GM23338 (cell line): ENCODE measurements at regions not wholly inside any gene's neighbourhood (a gene's known extent, or its start where the extent isn't known, plus 50 kb on each side); places are given as distances from the start of the nearest gene placed in this dataset.

Experiments used
- ATAC-seq: fragments of 200-7000 bp; cut with Tn5 transposase; 3 replicates; pipeline ENCODE4 v1.9.1; 2020
- DNase-seq: peaks from one replicate; pipeline ENCODE4 v3.0.0-alpha.2; 2015; ENCODE audit warnings: low spot score
- H2AFZ ChIP-seq: fragments of 200-600 bp; sonication (generic); 2 replicates; pipeline ENCODE4 v1.8.0; 2016; ENCODE audit warnings: antibody characterized with exemption, mild to moderate bottlenecking, moderate library complexity
- H3F3A ChIP-seq: fragments of 200-600 bp; sonication (generic); replicated peaks from 2 replicates; pipeline ENCODE4 v1.8.0; 2017; ENCODE audit warnings: antibody characterized with exemption, mixed run types, low read depth
- H3K27ac ChIP-seq: fragments of 200-600 bp; sonication (generic); 2 replicates; pipeline ENCODE4 v1.6.1; 2016; ENCODE audit warnings: low read depth
- H3K27me3 ChIP-seq: fragments of 200-600 bp; sonication (generic); 2 replicates; pipeline ENCODE4 v1.8.0; 2016; ENCODE audit warnings: mild to moderate bottlenecking, mixed run types, moderate library complexity; ENCODE audit not compliant: insufficient read depth
- H3K36me3 ChIP-seq: fragments of 200-600 bp; sonication (generic); 2 replicates; pipeline ENCODE4 v1.8.0; 2016; ENCODE audit warnings: mild to moderate bottlenecking; ENCODE audit not compliant: insufficient read depth
- H3K4me1 ChIP-seq: fragments of 200-600 bp; sonication (generic); 2 replicates; pipeline ENCODE4 v1.8.0; 2016; ENCODE audit warnings: mild to moderate bottlenecking, moderate library complexity; ENCODE audit not compliant: insufficient read depth
- H3K4me2 ChIP-seq: fragments of 200-600 bp; sonication (generic); 2 replicates; pipeline ENCODE4 v1.7.1; 2017; ENCODE audit warnings: mixed run types
- H3K4me3 ChIP-seq: fragments of 200-600 bp; sonication (generic); 2 replicates; pipeline ENCODE4 v1.6.1; 2016; ENCODE audit warnings: mixed run types
- H3K79me2 ChIP-seq: fragments of 200-600 bp; sonication (generic); replicated peaks from 2 replicates; pipeline ENCODE4 v1.8.0; 2017; ENCODE audit warnings: mild to moderate bottlenecking; ENCODE audit not compliant: insufficient read depth
- H3K9me2 ChIP-seq: fragments of 200-600 bp; sonication (generic); 2 replicates; pipeline ENCODE4 v1.8.0; 2017; ENCODE audit not compliant: insufficient read depth
- H4K20me1 ChIP-seq: fragments of 200-600 bp; sonication (generic); replicated peaks from 2 replicates; pipeline ENCODE4 v1.8.0; 2017; ENCODE audit warnings: mild to moderate bottlenecking; ENCODE audit not compliant: insufficient read depth
- H3K27ac Mint-ChIP-seq: 2 replicates; pipeline ENCODE4 v1.8.0; 2020; ENCODE audit warnings: inconsistent platforms, mild to moderate bottlenecking, moderate library complexity, mixed read lengths
- H3K27me3 Mint-ChIP-seq: 3 replicates; pipeline ENCODE4 v1.8.0; 2022; ENCODE audit warnings: low read depth, mild to moderate bottlenecking, moderate library complexity, mixed read lengths, inconsistent platforms; ENCODE audit not compliant: insufficient read depth, poor library complexity
- H3K36me3 Mint-ChIP-seq: 3 replicates; pipeline ENCODE4 v1.8.0; 2021; ENCODE audit warnings: low read depth, mild to moderate bottlenecking, inconsistent platforms, moderate library complexity, mixed read lengths
- H3K4me1 Mint-ChIP-seq: 3 replicates; pipeline ENCODE4 v1.8.0; 2020; ENCODE audit warnings: mild to moderate bottlenecking, inconsistent platforms, mixed read lengths
- H3K4me3 Mint-ChIP-seq: 3 replicates; pipeline ENCODE4 v1.8.0; 2021; ENCODE audit warnings: moderate library complexity, mild to moderate bottlenecking, inconsistent platforms, mixed read lengths
- H3K9me3 Mint-ChIP-seq: 3 replicates; pipeline ENCODE4 v1.8.0; 2020; ENCODE audit warnings: moderate library complexity, mild to moderate bottlenecking, inconsistent platforms, mixed read lengths
- CREB1 ChIP-seq: fragments of 250-450 bp; sonication (Bioruptor Pico); IDR thresholded peaks from 2 replicates; pipeline ENCODE4 v1.5.0; 2020; ENCODE audit warnings: low read depth, mild to moderate bottlenecking, moderate library complexity
- CTCF ChIP-seq, 2 experiments: fragments of 200-600 bp in 1 of 2; sonication (generic) in 1 of 2; conservative IDR thresholded peaks; 2 replicates each; pipeline versions ENCODE4 v1.5.1 to v1.6.1; 2016 to 2017; ENCODE audit warnings: antibody characterized with exemption in 2 of 2, low read depth in 2 of 2, mild to moderate bottlenecking in 2 of 2, moderate library complexity in 1 of 2
- ETS1 ChIP-seq: IDR thresholded peaks from 2 replicates; pipeline ENCODE4 v1.6.1; 2016; ENCODE audit warnings: antibody characterized with exemption
- EZH2 ChIP-seq: fragments of 200-600 bp; sonication (generic); IDR thresholded peaks from one replicate; pipeline ENCODE4 v1.8.0; 2017; ENCODE audit warnings: antibody characterized with exemption, mild to moderate bottlenecking, low read depth; ENCODE audit not compliant: unreplicated experiment
- EZH2phosphoT487 ChIP-seq: fragments of 200-600 bp; sonication (generic); IDR thresholded peaks from one replicate; pipeline ENCODE4 v1.8.1; 2018; ENCODE audit warnings: antibody characterized with exemption; ENCODE audit not compliant: unreplicated experiment
- ZNF331 ChIP-seq: fragments of 250-450 bp; sonication (Bioruptor Pico); IDR thresholded peaks from 2 replicates; pipeline ENCODE4 v1.5.0; 2020; ENCODE audit warnings: low read depth, mild to moderate bottlenecking, moderate library complexity
- ZNF462 ChIP-seq: fragments of 250-450 bp; sonication (Bioruptor Pico); IDR thresholded peaks from 2 replicates; pipeline ENCODE4 v1.5.0; 2020; ENCODE audit warnings: mild to moderate bottlenecking, moderate library complexity

GRCh38 chr10:129074939-129075338 is 392.1 kb upstream of the MGMT start (continued):
- no peak for TF ChIP-seq ZNF462 (CRISPR knock-in tag)
- no peak for TF ChIP-seq CTCF (conservative IDR thresholded peaks at IDR 0.05; ENCODE audit: low read depth in 2 of 2)
- no peak for TF ChIP-seq ETS1

GRCh38 chr10:129075508-129075907 is 391.5 kb upstream of the MGMT start:
- no peaks in the 10 kb centered on the region for H3K36me3 ChIP-seq
- DNase-seq (no peak), ATAC-seq (no peak)
- no peak overlapping the region for H3K4me2 ChIP-seq
- H3K27ac ChIP-seq, result no peak overlapping the region
- peaks cover 9% of the 10 kb centered on the region for H3K9me3 Mint-ChIP-seq
- no peaks in the 10 kb centered on the region for H3K27me3 ChIP-seq
- no peaks in the 10 kb centered on the region; the same call in 2 of the 3 replicates for H3K4me1 Mint-ChIP-seq
- H3K4me3 Mint-ChIP-seq, result no peak overlapping the region
- no peak overlapping the region for H3K27ac Mint-ChIP-seq
- H3K4me3 ChIP-seq, result no peak overlapping the region
- 0 out of 2 replicates have a peak, but pooled peaks cover 7% of the 10 kb centered on the region for H3K9me2 ChIP-seq
- no peak overlapping the region for H2AFZ ChIP-seq
- H3K27me3 Mint-ChIP-seq, result no peaks in the 10 kb centered on the region
- no peaks in the 10 kb centered on the region for H3K79me2 ChIP-seq
- no peaks in the 10 kb centered on the region for H3K4me1 ChIP-seq
- H3K36me3 Mint-ChIP-seq, result peaks cover 8% of the 10 kb centered on the region; the same call in 2 of the 3 replicates
- H4K20me1 ChIP-seq, result no peaks in the 10 kb centered on the region
- no peaks in the 10 kb centered on the region for H3F3A ChIP-seq
- no peak for TF ChIP-seq EZH2phosphoT487
- TF ChIP-seq ZNF331, result no peak
- TF ChIP-seq CREB1 (CRISPR knock-in tag), result no peak
- TF ChIP-seq EZH2, result no peak
- TF ChIP-seq ZNF462 (CRISPR knock-in tag), result no peak
